Epithelial cell of proximal tubule (primary cell): ENCODE measurements at regions not wholly inside any gene's neighbourhood (a gene's known extent, or its start where the extent isn't known, plus 50 kb on each side); places are given as distances from the start of the nearest gene placed in this dataset.

ENCODE experiments used
- DNase-seq: peaks from one replicate; pipeline ENCODE4 v3.0.0-alpha.2; 2011; ENCODE audit warnings: low read depth
- H3K4me3 ChIP-seq: 2 replicates; pipeline ENCODE4 v1.5.1; 2011; ENCODE audit warnings: low read depth, mild to moderate bottlenecking, low read length
- CTCF ChIP-seq: conservative IDR thresholded peaks from 2 replicates; pipeline ENCODE4 v1.5.1; 2012; ENCODE audit warnings: low read depth, mild to moderate bottlenecking, low read length

DNA sequence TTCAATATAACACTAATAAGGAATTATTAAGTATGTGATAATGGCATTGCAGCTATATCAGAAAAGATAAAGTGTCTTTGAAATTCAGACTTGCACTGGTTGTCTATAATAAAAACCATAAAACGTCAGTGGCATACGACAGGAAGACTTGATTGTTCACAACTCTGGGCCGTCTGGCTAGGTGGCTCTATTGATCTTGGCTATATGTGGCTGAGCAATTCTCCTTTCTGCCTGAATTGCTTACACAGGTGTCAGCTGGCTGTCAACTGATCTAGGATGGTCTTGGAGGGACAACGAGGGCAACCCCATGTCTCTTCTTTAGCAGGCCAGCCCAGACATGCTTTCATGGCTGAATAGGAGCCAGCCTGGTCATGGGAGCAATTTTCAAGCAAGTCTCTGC, 359.1 kb downstream of the QKI start:
- no peak for TF ChIP-seq CTCF
- H3K4me3 ChIP-seq = no peak overlapping the region
- no peak for DNase-seq

DNA sequence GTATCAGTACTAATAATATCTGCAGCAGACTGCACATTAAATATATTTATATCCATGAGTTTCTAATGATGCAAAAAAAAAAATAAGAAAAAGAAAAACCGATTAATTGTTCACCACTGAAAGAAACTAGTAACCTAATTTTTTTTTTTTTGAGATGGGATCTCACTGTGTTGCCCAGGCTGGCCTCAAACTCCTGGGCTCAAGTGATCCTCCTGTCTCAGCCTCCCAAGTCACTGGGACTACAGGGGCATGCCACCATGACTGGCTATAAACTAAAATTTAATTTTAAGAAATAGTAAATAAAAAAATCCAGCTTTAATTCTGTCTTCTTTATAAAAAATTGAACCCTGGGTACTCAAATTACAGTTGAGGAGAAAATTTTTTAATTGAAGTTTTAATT, 358.2 kb downstream of the QKI start:
- no peak overlapping the region for H3K4me3 ChIP-seq
- no peak for DNase-seq
- no peak for TF ChIP-seq CTCF

DNA sequence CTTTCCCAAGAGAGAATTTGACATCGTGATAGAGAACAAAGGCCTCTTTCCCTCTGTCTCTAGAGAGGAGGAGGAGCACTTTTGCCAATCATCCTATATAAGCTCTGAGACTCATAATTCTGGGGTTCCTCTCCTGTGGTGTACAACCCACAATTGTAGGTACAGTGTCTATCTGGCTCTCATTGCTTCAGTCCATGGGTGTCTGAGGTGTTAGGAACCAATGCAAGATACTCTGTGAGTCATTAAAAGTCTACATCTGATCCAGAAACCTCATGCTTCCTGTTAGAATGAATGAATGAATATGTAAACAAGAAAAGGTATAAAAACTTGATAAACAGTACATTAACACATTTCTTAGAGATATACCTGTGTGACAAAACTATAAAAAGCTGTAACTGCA, 356.7 kb downstream of the QKI start:
- no peak for TF ChIP-seq CTCF
- DNase-seq = no peak
- H3K4me3 ChIP-seq = no peak overlapping the region

- no peak overlapping the region for H3K4me3 ChIP-seq
- TF ChIP-seq CTCF = no peak
Measured at GRCh38 chr6:163768905-163769304, 354.4 kb downstream of the QKI start.

GRCh38 chr6:163766936-163767335, 352.4 kb downstream of the QKI start:
- no peak for TF ChIP-seq CTCF
- no peak overlapping the region for H3K4me3 ChIP-seq
- no peak for DNase-seq

More at GRCh38 chr6:163768905-163769304, 354.4 kb downstream of the QKI start:
- DNase-seq = no peak

- H3K4me3 ChIP-seq = no peak overlapping the region
- no peak for DNase-seq
- TF ChIP-seq CTCF = no peak
Measured at GRCh38 chr6:163765335-163765734, 350.8 kb downstream of the QKI start.

DNA sequence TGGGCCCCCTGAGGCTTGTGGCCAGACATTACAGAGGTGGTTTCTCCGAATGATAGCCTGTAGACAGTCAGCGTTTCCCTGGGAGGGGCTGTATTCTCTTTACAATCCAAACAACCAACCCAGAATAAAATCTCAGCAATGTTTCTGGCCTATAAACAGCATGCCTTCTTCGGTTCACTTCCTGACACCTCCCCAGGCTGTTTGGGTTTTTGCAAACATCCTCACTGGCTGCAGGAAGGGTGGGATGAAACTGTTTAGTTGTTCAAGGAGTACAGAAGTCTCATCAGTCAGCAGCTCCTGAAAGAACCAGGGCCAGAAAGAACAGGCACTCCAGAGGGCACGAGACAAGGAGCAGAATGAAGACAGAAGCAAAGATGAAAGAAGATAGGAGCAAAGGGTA, 350.0 kb downstream of the QKI start:
- DNase-seq = no peak
- H3K4me3 ChIP-seq = no peak overlapping the region
- no peak for TF ChIP-seq CTCF
